Smooth muscle cell (in vitro differentiated cells): ENCODE measurements at regions not wholly inside any gene's neighbourhood (a gene's known extent, or its start where the extent isn't known, plus 50 kb on each side); places are given as distances from the start of the nearest gene placed in this dataset.

Experiments
- DNase-seq: peaks from one replicate; lab custom pipeline; 2025; ENCODE audit not compliant: unreplicated experiment; lab: John Stamatoyannopoulos, UW
- H2AFZ ChIP-seq: fragments of 200-600 bp; sonication (generic); 2 replicates; pipeline ENCODE4 v1.6.0; 2016; ENCODE audit warnings: antibody characterized with exemption, low read depth, mild to moderate bottlenecking
- H3F3A ChIP-seq: fragments of 200-600 bp; sonication (generic); 2 replicates; pipeline ENCODE4 v1.6.0; 2017; ENCODE audit warnings: antibody characterized with exemption, low read depth
- H3K27ac ChIP-seq: fragments of 200-600 bp; sonication (generic); 2 replicates; pipeline ENCODE4 v1.5.1; 2016; ENCODE audit warnings: low read depth, mild to moderate bottlenecking
- H3K27me3 ChIP-seq: fragments of 200-600 bp; sonication (generic); 2 replicates; pipeline ENCODE4 v1.6.1; 2016; ENCODE audit warnings: low read depth, mild to moderate bottlenecking
- H3K36me3 ChIP-seq: fragments of 200-600 bp; sonication (generic); 2 replicates; pipeline ENCODE4 v1.5.1; 2016; ENCODE audit warnings: low read depth
- H3K4me1 ChIP-seq: fragments of 200-600 bp; sonication (generic); 2 replicates; pipeline ENCODE4 v1.5.1; 2016; ENCODE audit warnings: low read depth
- H3K4me2 ChIP-seq: fragments of 200-600 bp; sonication (generic); 2 replicates; pipeline ENCODE4 v1.6.0; 2016; ENCODE audit warnings: mild to moderate bottlenecking
- H3K4me3 ChIP-seq: fragments of 200-600 bp; sonication (generic); 2 replicates; pipeline ENCODE4 v1.5.1; 2016; ENCODE audit warnings: mild to moderate bottlenecking
- H3K79me2 ChIP-seq: fragments of 200-600 bp; sonication (generic); 2 replicates; pipeline ENCODE4 v1.6.0; 2016; ENCODE audit warnings: low read depth, mild to moderate bottlenecking
- H3K9ac ChIP-seq: fragments of 200-600 bp; sonication (generic); 2 replicates; pipeline ENCODE4 v1.6.0; 2016; ENCODE audit warnings: low read depth
- H3K9me3 ChIP-seq: fragments of 200-600 bp; sonication (generic); replicated peaks from 2 replicates; pipeline ENCODE4 v1.5.1; 2016; ENCODE audit warnings: low read depth
- H4K20me1 ChIP-seq: fragments of 200-600 bp; sonication (generic); 2 replicates; pipeline ENCODE4 v1.6.0; 2016; ENCODE audit warnings: low read depth
- WGBS: methylation state at CpG from one replicate; pipeline ENCODE4 v1.1.7; 2016; ENCODE audit warnings: low lambda C conversion rate; 5-methylcytosine and 5-hydroxymethylcytosine counted together
- TF ChIP-seq, protein P1 (sequence below): fragments of 200-600 bp; sonication (generic); IDR thresholded peaks from 2 replicates; pipeline ENCODE4 v1.5.1; 2017; ENCODE audit warnings: borderline replicate concordance, mild to moderate bottlenecking, antibody characterized with exemption; ENCODE audit not compliant: insufficient read depth, poor library complexity, severe bottlenecking

DNA sequence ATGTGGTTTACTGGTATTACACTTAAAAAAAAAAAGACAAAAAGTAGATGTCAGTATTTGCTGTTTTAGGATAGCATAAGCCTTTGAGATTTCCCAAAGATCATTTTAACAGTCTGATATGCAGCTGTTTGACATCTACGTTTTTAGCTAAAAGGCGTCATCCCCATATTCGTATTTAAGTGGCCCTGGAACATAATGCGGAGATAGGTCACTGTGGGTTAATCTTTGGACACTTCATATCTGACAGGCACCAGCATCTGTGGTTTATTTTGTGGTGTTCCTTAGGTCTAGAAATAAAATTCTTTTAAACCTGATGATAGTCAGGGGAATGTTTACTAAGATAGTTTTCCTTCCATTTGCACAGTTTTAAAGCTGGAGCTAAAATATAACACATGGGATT lies 313.7 kb downstream of the SOX4 start:
- no peaks in the 10 kb centered on the region for H3K27me3 ChIP-seq
- no peak overlapping the region for H3K4me2 ChIP-seq
- H3K4me1 ChIP-seq: peaks cover 15% of the 10 kb centered on the region
- no peak overlapping the region for H2AFZ ChIP-seq
- H3K9me3 ChIP-seq: no peaks in the 10 kb centered on the region
- no peak overlapping the region for H3K27ac ChIP-seq
- no peak overlapping the region for H3K9ac ChIP-seq
- no peak for DNase-seq
- H3K4me3 ChIP-seq: no peak overlapping the region
- TF ChIP-seq, protein P1, sequence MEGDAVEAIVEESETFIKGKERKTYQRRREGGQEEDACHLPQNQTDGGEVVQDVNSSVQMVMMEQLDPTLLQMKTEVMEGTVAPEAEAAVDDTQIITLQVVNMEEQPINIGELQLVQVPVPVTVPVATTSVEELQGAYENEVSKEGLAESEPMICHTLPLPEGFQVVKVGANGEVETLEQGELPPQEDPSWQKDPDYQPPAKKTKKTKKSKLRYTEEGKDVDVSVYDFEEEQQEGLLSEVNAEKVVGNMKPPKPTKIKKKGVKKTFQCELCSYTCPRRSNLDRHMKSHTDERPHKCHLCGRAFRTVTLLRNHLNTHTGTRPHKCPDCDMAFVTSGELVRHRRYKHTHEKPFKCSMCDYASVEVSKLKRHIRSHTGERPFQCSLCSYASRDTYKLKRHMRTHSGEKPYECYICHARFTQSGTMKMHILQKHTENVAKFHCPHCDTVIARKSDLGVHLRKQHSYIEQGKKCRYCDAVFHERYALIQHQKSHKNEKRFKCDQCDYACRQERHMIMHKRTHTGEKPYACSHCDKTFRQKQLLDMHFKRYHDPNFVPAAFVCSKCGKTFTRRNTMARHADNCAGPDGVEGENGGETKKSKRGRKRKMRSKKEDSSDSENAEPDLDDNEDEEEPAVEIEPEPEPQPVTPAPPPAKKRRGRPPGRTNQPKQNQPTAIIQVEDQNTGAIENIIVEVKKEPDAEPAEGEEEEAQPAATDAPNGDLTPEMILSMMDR: no peak
- WGBS: 69% methylated on average over 4 of the region's 4 CpGs
- no peaks in the 10 kb centered on the region for H3F3A ChIP-seq
- H3K36me3 ChIP-seq: no peaks in the 10 kb centered on the region
- H4K20me1 ChIP-seq: peaks cover 3% of the 10 kb centered on the region
- no peaks in the 10 kb centered on the region for H3K79me2 ChIP-seq

DNA sequence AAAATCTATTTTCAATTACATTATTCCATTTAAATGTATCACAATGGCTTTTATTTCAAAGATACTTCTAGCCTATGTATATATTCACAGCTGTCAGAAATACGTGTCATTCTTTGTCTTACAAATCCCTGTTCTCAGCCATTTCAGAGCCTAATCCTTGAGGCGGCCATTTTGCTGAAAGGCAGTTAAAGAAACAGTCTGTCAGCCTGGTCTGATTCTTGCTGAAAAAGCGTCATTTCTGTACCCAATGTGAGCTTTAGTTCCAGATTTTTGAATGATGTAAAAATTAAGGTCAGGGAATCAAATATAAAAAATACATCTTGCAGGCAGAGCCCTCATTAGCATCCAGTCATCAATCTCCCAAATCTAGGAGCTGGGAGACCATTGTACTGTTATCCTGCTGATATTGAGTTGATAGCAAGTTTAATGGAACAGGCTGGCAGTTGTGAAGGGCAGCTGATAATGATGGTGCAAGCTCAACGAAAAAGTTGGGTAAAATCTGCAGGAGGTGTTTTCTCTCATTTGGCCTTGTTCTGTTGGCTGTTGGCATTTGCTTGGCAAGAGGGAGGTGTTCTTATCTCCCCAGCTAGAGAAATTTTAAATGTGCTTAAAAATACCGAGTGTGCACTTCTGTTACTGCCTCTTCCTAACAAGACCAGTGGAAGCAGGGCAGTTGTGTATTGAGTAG lies 314.8 kb downstream of the SOX4 start:
- no peaks in the 10 kb centered on the region for H3K27me3 ChIP-seq
- H4K20me1 ChIP-seq: peaks cover 3% of the 10 kb centered on the region
- no peaks in the 10 kb centered on the region for H3F3A ChIP-seq
- H3K27ac ChIP-seq: no peak overlapping the region
- no peak for DNase-seq
- H3K4me1 ChIP-seq: peaks cover 15% of the 10 kb centered on the region
- H3K79me2 ChIP-seq: no peaks in the 10 kb centered on the region
- H3K9me3 ChIP-seq: no peaks in the 10 kb centered on the region
- 79% methylated on average over 5 of the region's 5 CpGs for WGBS
- H2AFZ ChIP-seq: no peak overlapping the region
- TF ChIP-seq, protein P1: no peak
- H3K36me3 ChIP-seq: no peaks in the 10 kb centered on the region
- no peak overlapping the region for H3K4me3 ChIP-seq
- H3K4me2 ChIP-seq: no peak overlapping the region
- H3K9ac ChIP-seq: no peak overlapping the region

DNA sequence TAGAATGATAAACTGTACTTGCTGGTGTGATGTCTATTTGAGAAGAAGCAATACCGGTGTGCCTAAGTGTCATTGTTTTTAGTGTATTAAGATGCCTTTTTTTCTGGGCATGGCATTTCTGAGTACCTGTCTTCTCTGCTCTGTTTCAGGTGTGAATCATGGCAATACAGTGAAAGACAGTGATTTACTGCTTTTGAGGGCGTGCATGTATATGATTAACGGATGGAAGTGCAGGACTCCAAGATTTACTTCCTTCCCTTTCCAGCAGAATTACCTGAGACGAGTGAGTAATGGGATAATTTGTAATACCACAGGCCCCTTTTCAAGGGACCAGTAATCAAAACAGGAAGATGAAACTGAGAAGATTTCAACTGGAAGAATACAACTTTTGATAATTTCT lies 315.8 kb downstream of the SOX4 start:
- WGBS: 83% methylated on average over 4 of the region's 4 CpGs
- H4K20me1 ChIP-seq: peaks cover 3% of the 10 kb centered on the region
- no peaks in the 10 kb centered on the region for H3K36me3 ChIP-seq
- no peak overlapping the region for H3K27ac ChIP-seq
- no peak overlapping the region for H3K9ac ChIP-seq
- no peak overlapping the region for H3K4me3 ChIP-seq
- no peak overlapping the region for H2AFZ ChIP-seq
- TF ChIP-seq, protein P1: no peak
- H3K4me2 ChIP-seq: no peak overlapping the region
- H3K4me1 ChIP-seq: peaks cover 15% of the 10 kb centered on the region
- H3K79me2 ChIP-seq: no peaks in the 10 kb centered on the region
- no peaks in the 10 kb centered on the region for H3K27me3 ChIP-seq
- DNase-seq: no peak
- no peaks in the 10 kb centered on the region for H3K9me3 ChIP-seq
- no peaks in the 10 kb centered on the region for H3F3A ChIP-seq

DNA sequence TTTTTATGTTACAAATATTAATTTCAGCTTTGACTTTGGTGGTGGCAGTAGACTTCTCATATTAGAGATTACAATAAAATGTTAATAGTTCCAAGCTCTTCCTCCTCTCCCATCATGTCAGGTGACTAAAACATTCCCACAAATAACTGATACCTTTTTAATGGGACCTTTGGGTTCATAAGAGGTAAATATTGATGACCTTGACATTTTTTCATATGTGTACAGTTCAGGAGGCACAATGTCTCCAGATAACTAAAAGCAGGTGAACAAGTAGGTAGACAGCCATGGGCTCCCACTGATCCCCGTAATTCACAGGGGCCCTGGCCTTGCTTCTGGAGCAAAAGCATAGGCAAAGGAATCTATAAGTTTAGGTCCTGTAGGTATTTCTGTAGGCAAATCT lies 317.7 kb downstream of the SOX4 start:
- Histone ChIP-seq H3K27ac (no peak overlapping the region), H3F3A (no peaks in the 10 kb centered on the region), H3K4me3 (no peak overlapping the region), H3K9ac (no peak overlapping the region), H3K9me3 (no peaks in the 10 kb centered on the region), H2AFZ (no peak overlapping the region), H3K27me3 (no peaks in the 10 kb centered on the region), H3K4me2 (no peak overlapping the region), H4K20me1 (peaks cover 3% of the 10 kb centered on the region), H3K36me3 (no peaks in the 10 kb centered on the region), H3K4me1 (peaks cover 15% of the 10 kb centered on the region), H3K79me2 (no peaks in the 10 kb centered on the region)
- 96% methylated on average over 1 of the region's 1 CpG for WGBS
- TF ChIP-seq, protein P1: no peak
- no peak for DNase-seq
